Esophagus squamous epithelium (tissue), 5 donors: ENCODE measurements at regions not wholly inside any gene's neighbourhood (a gene's known extent, or its start where the extent isn't known, plus 50 kb on each side); places are given as distances from the start of the nearest gene placed in this dataset.

ENCODE experiments used
- DNase-seq: peaks from one replicate; lab custom pipeline; 2025; lab: John Stamatoyannopoulos, UW
- H3K27ac ChIP-seq, 4 donors: fragments of 200-600 bp; sonication (generic); one replicate each; pipeline ENCODE4 v1.5.1; 2016 to 2019; ENCODE audit warnings: mild to moderate bottlenecking in 1 of 4
- H3K27me3 ChIP-seq, 4 donors: fragments of 200-600 bp; sonication (generic); 1 replicate in 3 of 4; 2 replicates in 1 of 4; pipeline versions ENCODE4 v1.5.1 to v1.6.0; 2017 to 2021; ENCODE audit warnings: antibody characterized with exemption in 1 of 4
- H3K36me3 ChIP-seq, 3 donors: fragments of 200-600 bp; sonication (generic); one replicate each; pipeline ENCODE4 v1.5.1; 2016 to 2019
- H3K4me1 ChIP-seq, 3 donors: fragments of 200-600 bp; sonication (generic); one replicate each; pipeline ENCODE4 v1.5.1; 2017 to 2019
- H3K4me3 ChIP-seq, 4 donors: fragments of 200-600 bp; sonication (generic); 1 replicate in 3 of 4; 2 replicates in 1 of 4; pipeline ENCODE4 v1.5.1; 2016 to 2019; ENCODE audit warnings: mild to moderate bottlenecking in 2 of 4, moderate library complexity in 1 of 4
- H3K9me3 ChIP-seq, 3 donors: fragments of 200-600 bp; sonication (generic); one replicate each; pipeline ENCODE4 v1.5.1; 2016 to 2019
- POLR2A ChIP-seq, 4 donors: fragments of 450-650 bp; IDR thresholded peaks; one replicate each; pipeline ENCODE4 v1.6.1; 2017; ENCODE audit warnings: antibody characterized with exemption in 4 of 4, mild to moderate bottlenecking in 4 of 4, moderate library complexity in 3 of 4
- WGBS, 2 donors: methylation state at CpG; one replicate each; pipeline ENCODE4 v1.1.5; 2018; 5-methylcytosine and 5-hydroxymethylcytosine counted together
- intact Hi-C: fragments of 100-400 bp; cut with DNase I; formaldehyde crosslinking; loops from one replicate; pipeline ENCODE4 v1.15.0; 2022
- TF ChIP-seq, protein P1 (sequence below), 6 experiments: fragments of 450-650 bp in 4 of 6; fragments of 200-600 bp in 2 of 6; sonication (generic) in 2 of 6; IDR thresholded peaks; one replicate each; pipeline ENCODE4 v1.5.1; 2016 to 2019; ENCODE audit warnings: antibody characterized with exemption in 6 of 6, mild to moderate bottlenecking in 4 of 6, moderate library complexity in 4 of 6
- donor health status: DM: yes; HTN: yes; CAD: no.

DNA sequence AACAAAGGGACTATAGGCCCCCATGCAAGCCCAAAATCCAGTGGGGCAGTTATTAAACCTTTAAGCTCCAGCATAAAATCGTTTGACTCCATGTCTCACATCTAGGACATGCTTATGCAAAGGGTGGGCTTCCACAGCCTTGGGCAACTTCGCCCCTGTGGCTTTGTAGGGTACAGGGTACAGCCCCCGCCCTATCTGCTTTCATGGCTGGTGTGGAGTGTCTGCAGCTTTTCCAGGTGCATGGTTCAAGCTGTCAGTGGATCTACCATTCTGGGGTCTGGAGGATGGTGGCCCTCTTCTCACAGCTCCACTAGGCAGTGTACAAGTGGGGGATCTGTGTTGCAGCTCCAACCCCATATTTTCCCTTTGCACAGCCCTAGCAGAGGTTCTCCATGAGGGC is 559.8 kb upstream of the TECRL start:
- 18 to 29% methylated on average over 1 to 2 of the region's 3 CpGs for WGBS, 2 donors
- intact Hi-C loops, result no loop called here

DNA sequence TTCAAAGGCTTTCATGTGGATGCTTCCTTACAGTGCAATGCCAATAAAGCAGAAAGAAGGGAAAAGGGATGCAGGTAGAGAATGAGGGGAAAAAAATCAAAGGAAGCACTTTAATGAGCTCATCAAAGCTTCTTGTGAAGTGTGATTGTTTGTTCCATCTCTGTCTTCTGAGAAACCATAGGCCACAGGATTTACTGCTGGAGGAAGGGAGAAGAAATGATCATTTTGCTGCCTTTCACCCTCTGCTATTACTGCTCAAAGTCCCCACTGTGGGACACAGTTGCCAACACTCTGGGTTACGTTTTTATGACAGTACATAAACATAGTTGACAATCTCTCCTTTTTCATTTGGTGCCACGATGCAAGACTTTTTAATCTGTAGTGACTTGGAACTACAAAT is 558.0 kb upstream of the TECRL start:
- intact Hi-C loops, result no loop called here
- TF ChIP-seq, protein P1, sequence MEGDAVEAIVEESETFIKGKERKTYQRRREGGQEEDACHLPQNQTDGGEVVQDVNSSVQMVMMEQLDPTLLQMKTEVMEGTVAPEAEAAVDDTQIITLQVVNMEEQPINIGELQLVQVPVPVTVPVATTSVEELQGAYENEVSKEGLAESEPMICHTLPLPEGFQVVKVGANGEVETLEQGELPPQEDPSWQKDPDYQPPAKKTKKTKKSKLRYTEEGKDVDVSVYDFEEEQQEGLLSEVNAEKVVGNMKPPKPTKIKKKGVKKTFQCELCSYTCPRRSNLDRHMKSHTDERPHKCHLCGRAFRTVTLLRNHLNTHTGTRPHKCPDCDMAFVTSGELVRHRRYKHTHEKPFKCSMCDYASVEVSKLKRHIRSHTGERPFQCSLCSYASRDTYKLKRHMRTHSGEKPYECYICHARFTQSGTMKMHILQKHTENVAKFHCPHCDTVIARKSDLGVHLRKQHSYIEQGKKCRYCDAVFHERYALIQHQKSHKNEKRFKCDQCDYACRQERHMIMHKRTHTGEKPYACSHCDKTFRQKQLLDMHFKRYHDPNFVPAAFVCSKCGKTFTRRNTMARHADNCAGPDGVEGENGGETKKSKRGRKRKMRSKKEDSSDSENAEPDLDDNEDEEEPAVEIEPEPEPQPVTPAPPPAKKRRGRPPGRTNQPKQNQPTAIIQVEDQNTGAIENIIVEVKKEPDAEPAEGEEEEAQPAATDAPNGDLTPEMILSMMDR (IDR thresholded peaks at IDR 0.05), result no peak
- no peak for TF ChIP-seq POLR2A (IDR thresholded peaks at IDR 0.05)
- Histone ChIP-seq H3K4me3 (no peak overlapping the region), H3K9me3 (no peaks in the 10 kb centered on the region), H3K4me1 (no peaks in the 10 kb centered on the region), H3K27me3 (no peaks in the 10 kb centered on the region), H3K27ac (no peak overlapping the region), H3K36me3 (no peaks in the 10 kb centered on the region)
- 42 to 66% methylated on average over 2 of the region's 2 CpGs for whole genome bisulfite sequencing, 2 donors
- DNase-seq, result no peak

More for the DNA sequence above, 559.8 kb upstream of the TECRL start:
- Histone ChIP-seq H3K27me3 (no peaks in the 10 kb centered on the region), H3K36me3 (no peaks in the 10 kb centered on the region), H3K4me3 (no peak overlapping the region), H3K27ac (no peak overlapping the region), H3K9me3 (no peaks in the 10 kb centered on the region), H3K4me1 (no peaks in the 10 kb centered on the region)
- TF ChIP-seq, protein P1 (IDR thresholded peaks at IDR 0.05), result no peak
- DNase-seq, result no peak

DNA sequence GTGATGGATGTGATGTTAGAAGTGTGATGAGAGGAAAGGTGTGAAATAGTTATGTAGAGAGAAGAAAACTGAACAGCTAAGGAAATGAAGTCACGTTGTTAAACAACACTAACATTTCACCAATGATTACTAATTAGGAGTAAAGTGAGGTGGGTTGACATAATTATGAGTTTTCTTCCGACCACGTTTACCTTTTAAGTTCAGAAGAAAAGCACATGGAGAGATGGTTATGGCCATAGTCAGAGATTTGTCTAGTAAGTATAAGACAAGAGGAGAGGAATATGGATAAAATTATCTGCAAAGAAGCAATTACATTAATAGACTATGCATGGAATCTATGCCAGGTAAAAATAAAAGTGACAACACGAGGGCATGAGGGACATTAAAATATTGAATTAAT is 551.3 kb upstream of the TECRL start:
- intact Hi-C loops, result no loop called here
- H3K4me1 ChIP-seq, result no peaks in the 10 kb centered on the region
- no peak overlapping the region for H3K27ac ChIP-seq
- no peaks in the 10 kb centered on the region for H3K9me3 ChIP-seq
- no peak overlapping the region for H3K4me3 ChIP-seq
- no peaks in the 10 kb centered on the region for H3K36me3 ChIP-seq
- TF ChIP-seq, protein P1 (IDR thresholded peaks at IDR 0.05), result no peak
- TF ChIP-seq POLR2A (IDR thresholded peaks at IDR 0.05), result no peak
- WGBS, 2 donors, result 60 to 66% methylated on average over 4 of the region's 4 CpGs
- DNase-seq, result no peak
- H3K27me3 ChIP-seq, result no peaks in the 10 kb centered on the region

DNA sequence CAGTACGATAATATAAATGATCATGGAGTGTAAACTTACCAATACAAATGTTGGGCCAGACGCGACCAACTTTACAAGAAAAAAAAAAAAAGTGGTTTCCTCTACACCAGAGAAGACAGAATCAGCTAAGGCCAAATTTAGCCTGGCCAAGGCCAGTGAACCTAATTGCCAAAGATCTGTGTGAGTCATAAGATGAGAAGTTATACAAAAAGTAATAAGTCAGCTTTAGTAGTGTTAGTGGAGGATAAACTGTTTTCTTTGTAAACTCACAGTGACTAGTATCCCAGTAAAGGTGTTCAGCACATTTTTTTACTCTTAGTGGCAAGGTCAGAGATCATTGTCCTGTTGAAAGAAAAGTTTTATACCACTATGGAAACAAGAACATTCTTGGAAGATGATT is 531.4 kb upstream of the TECRL start:
- no peak overlapping the region for H3K27ac ChIP-seq
- H3K9me3 ChIP-seq, result no peaks in the 10 kb centered on the region
- no peak for DNase-seq
- 74 to 89% methylated on average over 3 of the region's 3 CpGs for WGBS, 2 donors
- intact Hi-C loops, result no loop called here
- no peaks in the 10 kb centered on the region for H3K36me3 ChIP-seq
- no peak overlapping the region for H3K4me3 ChIP-seq
- TF ChIP-seq, protein P1 (IDR thresholded peaks at IDR 0.05), result no peak
- no peak for TF ChIP-seq POLR2A (IDR thresholded peaks at IDR 0.05)
- no peaks in the 10 kb centered on the region for H3K27me3 ChIP-seq
- H3K4me1 ChIP-seq, result no peaks in the 10 kb centered on the region

DNA sequence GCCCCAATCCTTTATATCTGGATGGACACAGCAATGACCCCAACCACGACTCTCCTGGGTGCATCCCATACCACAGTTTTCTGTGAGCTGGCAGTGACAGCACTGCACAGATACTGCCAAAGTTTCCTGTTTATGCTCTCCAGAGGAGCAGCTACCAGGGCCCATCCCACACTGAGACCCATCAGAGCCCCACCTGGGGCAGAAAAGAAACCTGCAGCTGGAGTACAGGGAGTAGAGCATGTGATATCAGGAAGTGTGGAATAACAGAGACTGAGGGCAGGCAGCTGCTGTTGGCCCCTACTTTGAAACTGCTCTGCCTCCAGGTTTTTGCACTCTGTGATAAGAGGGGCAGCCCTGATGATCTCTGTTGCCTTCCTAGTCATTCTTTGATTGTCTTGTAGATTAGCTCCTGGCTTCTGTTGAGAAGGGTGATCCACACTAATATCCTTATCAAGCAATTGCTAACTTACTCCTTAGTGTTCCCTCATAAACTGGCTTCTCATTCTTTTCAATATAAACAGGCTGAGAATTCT is 526.3 kb upstream of the TECRL start:
- Histone ChIP-seq H3K4me1 (no peaks in the 10 kb centered on the region), H3K27ac (no peak overlapping the region), H3K36me3 (no peaks in the 10 kb centered on the region), H3K4me3 (no peak overlapping the region), H3K9me3 (no peaks in the 10 kb centered on the region), H3K27me3 (no peaks in the 10 kb centered on the region)
- DNase-seq, result no peak
- WGBS, 2 donors, result 22 to 40% methylated on average over 1 of the region's 1 CpG
- intact Hi-C loops, result no loop called here
- no peak for TF ChIP-seq POLR2A (IDR thresholded peaks at IDR 0.05)
- TF ChIP-seq, protein P1 (IDR thresholded peaks at IDR 0.05), result no peak
